Stimulated activated CD4-positive, alpha-beta T cell treated with anti-CD3 and anti-CD28 coated beads, Interleukin-1b, Interleukin-23, amount 100 ng/mL, for 4 hours (primary cell): ENCODE measurements at regions not wholly inside any gene's neighbourhood (a gene's known extent, or its start where the extent isn't known, plus 50 kb on each side); places are given as distances from the start of the nearest gene placed in this dataset.

Source experiments
- DNase-seq, 2 donors: peaks; one replicate each; pipeline ENCODE4 v3.0.0-alpha.2; 2020; ENCODE audit warnings: low read depth in 2 of 2

DNA sequence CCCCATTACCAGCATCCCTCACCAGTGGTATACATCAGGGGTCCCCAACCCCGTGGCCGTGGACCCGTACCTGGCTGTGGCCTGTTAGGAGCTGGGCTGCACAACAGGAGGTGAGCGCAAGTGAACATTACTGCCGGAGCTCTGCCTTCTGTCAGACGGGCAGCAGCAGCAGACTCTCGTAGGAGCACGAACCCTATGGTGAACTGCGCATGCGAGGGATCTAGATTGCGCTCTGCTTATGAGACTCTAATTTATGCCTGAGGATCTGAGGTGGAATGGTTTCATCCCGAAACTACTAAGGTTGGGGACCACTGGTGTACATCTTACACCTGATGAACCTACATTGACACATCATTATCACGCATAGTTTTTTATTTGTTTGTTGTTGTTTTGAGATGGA is 52.8 kb upstream of the DHX15 start:
- no peak for DNase-seq

DNA sequence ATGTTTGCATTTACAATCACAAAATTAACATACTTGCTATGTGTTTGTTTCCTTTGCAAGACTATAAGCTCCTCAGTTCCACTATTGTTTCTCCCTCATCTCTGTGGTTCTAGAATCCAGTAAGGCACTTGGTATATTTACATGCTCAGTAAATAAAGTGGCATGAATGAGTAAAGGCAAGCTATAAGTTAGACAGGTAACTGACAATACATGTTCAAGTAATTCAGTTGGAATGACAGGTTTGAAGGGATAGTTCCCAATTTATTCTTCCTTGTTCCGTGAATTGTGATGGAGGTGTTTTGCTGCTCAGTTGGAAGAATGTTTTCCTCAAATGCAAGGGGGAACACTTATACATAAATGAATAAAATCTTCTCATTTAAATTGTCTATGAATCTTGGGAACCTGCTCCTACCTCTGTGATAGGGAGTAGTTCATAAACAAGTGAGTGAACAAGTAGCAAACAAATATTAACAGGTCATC is 54.1 kb upstream of the DHX15 start:
- DNase-seq, result no peak

DNA sequence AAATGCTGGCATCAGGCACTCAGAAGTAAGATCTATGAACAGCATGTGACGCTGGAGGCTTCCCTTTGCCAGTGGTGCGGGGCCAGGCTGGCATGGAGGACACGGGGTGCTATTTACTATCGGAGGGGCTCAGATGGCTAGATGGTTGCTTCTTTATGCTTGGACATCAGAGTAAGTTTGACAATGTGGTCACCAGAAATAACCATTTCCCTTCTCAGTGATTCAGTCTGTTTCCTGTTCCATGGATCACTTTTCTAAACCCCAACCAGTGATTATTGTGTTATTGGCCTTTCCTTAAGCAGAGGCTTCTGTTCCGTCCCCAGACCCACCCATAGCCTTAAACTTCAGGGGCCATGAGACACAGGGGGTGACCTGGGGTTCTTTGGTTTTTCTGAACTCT is 55.4 kb upstream of the DHX15 start:
- no peak for DNase-seq

DNA sequence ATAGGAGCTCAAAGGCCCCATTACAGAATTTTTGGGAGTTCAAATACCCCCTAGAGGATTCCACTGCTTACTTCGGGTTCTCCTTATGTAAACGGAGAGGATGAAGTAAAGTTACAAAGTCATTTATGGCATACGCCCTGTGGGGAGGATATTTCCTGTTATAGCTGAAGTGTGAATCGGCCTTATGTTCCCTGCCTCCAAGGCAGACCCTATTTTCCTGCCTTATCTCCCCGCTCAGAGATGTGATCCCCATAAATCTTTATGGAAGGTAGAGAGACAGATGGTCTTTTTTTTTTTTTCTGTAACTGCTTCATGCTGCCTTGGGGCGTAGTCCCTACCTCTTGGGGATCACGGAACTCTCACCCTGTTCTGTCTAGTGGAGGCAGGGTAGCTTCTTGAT is 56.0 kb upstream of the DHX15 start:
- DNase-seq, result no peak

DNA sequence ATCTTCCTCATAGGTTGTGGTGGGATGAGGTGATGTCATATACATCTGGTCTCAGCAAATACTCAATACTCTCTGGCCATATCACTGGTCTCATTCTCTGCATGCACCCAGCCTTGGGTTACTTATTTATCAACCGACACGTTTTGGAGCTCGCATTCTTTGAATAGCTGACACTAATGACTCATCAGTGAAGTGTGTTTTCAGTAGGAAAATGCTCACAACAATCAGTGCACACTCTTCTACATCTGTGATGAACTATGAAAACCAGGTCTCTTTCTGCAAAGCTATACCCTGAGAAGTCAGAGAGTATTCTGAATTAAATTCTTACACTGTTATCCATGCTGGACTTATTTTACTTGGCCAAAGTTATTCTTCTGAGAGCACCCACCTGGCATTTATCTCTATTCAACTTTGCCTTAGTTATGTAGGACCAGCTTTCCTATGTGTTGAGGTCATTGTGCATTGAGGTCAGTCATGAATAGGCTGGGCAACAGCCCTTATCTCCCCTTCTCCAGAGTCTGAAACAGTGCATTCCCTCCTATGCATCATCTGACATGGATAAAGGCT is 58.7 kb upstream of the DHX15 start:
- DNase-seq, result no peak

DNA sequence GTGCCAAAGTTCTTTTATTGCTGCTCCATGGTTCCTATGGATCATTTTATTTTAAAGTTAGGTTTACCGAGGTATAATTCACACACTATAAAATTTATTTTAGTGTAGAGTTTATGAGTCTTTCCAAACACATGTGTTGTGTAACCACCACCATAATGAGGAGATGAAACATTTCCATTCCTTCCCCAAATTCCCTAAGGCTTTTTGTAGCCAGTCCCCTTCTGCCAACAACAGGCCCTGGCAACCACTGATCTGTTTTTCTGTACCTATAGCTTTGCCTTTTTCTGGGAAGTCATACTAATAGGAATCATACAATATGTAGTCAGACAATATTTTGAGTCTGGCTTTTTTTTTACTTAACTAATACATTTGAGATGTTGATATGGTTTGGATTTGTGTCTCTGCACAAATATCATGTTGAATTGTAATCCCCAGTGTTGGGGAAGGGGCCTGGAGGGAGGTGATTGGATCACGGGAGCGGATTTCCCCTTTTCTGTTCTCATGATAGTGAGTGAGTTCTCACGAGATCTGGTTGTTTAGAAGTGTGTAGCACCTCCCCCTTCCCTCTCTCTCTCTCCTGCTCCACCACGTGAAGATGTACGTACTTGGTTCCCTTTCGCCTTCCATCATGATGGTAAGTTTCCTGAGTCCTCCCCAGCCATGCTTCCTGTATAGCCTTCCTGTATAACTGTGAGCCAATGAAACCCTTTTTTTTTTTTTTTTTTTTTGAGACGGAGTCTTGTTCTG is 59.6 kb upstream of the DHX15 start:
- no peak for DNase-seq

DNA sequence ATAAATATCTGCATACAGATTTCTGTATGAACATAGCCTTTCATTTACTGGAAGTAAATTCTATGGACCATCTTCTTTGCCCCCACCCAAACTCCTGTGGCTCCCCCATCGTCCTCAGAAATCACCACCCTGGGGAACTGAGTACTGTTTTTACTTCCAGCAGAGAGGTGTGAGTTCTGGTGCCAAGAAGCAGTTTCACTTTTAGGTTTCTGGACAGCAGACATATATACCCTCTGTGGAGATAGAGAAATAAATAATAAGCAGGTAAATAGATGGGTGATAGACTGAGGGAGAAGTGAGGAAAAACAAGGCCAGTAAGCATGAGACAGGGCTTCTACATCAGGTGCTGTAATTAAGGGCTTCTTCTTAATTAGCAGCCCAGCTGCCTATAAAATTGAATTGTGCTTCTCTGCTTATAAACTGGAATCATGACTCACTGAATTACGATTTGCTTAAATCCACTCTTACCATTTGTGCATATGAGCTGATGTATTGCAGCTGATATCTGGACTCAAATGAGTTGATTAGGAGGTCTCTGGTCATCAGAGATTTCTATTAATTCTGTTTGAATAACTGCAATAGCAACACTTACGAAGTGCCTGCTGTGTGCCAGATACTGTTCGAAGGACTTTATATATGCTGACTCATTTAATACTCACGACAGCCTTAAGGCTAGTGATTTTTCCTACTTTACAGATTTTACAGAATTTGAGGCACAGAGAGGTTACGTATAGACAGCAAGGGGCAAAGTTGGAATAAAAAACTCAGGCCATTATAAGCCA is 60.8 kb upstream of the DHX15 start:
- DNase-seq, result no peak

DNA sequence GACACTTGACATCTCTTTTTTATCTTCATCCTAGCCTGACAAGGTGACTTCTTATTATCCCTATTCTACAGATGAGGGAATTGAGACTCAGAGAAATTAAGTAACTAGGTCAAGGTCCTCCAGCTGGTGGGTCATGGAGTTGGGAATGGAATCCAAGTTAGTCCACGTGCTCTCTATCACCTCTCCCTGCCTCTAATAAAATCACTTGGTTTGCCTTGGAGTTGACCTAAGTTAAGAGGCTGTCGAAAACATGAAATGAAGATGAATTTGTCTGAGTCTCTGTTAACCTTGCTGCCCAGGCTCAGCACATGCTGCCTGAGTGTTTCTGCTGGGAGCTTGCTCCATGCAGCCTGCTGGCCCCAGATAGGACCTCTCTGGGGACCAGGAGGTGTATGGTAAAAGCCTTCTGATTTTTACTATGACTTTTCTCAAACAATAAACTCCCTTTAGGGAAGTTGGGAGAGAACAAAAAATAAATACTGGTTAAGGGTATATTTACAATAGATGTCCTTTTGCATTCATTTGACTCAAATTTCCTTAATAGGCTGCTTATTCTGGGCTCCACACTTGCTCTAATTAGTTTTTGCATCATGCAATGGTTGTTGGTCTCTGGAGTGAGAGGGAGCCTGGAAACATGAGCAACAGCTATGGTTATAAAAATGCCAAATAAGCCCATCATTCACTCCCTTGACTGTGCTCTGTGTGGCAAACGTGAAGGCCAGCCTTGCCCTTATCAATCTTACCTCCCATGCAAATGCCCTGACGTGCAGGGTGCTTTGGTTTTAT is 61.6 kb upstream of the DHX15 start:
- no peak for DNase-seq

DNA sequence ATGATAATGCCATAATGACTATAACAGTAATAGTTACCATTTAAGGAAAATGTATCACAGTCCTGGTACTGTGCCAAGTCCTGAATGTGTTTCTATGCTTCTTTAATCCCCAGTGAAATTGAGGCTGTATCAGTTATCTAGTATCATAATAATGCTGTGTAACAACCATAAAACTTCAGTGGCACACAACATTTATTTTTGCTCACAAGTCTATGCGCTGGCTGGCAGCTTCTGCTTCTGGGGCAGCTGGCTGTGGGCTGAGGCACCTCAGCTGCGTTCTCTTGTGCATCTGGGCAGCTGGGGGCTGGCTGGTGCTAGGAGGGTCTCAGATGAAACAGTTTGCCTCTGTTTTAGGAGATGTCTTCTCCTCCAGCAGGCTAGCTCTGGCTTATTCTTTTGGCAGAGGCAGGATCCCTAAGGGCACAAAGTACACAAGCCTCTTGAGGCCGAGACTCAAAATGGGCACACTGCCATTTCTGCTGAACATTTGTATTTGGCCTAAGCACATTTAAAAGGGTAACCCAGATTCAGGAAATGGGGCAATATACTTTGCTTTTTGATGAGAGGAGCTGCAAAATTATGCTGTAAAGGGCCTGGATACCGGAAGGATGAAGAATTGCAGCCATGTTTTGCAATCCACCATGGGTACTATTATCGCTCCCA is 62.6 kb upstream of the DHX15 start:
- DNase-seq, result no peak

DNA sequence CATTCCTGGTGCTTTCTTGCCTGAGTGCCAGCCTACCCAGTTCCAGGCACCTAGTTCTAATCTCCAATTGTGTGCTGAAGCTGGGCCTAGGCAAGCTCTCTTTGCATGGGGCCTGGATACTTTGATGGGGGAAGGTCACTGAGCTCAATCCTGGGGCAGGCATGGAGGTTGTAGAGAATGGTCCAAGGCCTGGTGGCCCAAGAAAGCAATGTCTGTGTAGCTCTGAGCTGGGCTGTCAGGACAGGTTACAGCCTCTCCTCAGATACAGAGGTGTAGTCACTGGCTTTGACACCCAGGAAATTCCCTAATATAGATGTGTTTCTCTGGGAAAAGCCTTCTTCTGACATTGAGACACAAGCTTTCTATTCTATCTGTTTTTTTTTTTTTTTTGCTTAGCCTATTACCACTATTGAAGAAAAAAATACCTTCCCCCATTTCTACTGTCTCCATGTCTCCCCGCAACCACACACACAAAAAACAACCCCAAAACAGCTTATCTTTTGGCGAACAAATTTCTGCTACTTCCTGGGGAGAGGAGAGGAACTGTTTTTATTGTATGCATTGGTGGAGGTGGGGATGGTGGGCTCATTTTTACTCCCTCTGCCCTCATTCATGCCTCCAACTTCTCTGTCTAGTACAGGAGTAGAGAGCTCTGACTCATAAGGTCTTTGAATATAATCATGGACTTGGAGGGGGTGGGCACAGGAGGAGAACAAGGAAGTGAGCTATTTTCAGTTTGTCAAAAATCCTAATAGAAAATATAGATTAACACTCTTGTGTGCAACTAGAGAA is 66.7 kb upstream of the DHX15 start:
- no peak for DNase-seq

DNA sequence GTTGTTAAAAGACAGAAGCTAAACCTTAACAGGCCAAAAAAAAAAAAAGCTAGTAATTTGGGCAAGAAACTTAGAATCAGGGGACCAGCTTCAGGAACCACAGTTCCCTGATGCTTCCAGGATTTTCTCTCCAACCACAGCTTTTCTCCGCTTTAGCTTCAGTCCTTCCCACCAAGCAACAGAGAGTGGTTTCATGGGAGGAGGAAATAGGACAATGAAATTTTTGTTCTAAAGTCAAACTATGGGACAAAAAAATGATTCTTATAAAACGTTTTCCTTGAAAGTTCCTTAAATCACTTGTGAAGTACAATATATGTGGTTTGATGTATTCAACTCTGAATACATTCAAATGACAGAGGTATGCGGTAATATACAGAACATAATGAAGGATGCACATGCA is 71.0 kb upstream of the DHX15 start:
- DNase-seq, result no peak

DNA sequence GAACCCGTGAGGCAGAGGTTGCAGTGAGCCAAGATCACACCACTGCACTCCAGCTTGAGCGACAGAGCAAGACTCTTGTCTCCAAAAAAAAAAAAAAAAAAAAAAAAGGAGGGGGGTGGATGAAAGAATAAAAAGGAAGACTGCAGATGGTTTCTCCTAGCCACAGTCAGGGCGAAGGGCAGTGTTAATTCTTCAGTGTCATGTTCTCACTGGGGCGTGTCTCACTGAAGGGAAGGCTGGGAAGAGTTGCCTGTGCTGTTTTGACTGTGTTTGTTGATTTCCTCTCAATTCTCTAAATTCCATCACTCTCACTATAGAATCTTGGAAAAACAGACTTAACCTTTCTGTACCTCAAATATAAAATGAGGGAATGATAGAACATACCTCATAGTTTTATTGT is 71.6 kb upstream of the DHX15 start:
- DNase-seq, result no peak

DNA sequence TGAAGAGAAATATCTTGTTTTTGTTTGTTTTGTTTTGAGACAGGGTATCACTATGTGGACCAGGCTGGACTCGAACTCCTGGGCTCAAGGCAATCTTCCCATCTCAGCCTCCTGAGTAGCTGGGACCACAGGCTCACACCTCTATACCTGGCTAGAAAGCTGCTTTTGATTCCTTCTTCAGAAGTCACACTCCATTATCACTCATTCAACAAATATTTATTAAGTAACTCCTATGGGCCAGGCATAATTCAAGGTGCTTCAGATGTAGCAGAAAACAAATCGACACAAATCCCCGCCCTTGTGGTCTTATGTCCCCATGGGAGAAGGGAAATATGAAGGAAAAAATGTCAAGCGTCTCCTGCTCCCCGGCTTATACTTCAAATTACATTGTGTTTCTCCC is 72.6 kb upstream of the DHX15 start:
- no peak for DNase-seq

DNA sequence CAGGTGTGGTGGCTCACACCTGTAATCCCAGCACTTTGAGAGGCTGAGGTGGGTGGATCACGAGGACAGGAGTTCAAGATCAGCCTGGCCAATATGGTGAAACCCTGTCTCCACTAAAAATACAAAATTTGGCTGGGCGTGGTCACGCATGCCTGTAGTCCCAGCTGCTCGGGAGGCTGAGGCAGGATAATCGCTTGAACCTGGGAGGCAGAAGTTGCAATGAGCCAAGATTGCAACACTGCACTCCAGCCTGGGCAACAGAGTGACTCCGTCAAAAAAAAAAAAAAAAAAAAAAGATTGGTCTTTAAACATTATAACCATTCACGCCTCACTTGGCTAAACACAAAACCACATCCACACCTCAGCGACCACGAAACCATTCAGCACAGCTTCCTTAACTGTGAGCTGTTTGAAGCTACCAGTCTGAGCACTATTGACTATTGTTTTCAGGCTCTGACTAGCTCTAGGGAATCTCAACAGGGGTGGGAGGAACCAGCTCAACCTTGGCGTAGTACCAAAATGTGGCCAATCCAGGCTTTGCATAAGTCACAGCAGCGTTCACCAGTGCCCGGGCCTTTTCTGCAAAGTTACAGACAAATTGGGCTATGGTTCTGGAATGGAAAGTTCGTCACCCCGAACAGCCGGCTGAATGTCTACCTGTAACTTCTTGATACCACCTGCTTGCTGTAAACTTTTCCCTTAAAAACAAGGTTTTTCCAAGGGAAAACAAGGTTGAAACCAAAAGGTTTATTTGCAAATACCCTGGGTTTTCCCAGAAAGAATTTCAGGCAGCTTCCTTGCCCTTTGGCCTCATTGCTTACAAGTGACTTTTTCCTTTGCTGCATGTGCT is 73.6 kb upstream of the DHX15 start:
- DNase-seq, result no peak

DNA sequence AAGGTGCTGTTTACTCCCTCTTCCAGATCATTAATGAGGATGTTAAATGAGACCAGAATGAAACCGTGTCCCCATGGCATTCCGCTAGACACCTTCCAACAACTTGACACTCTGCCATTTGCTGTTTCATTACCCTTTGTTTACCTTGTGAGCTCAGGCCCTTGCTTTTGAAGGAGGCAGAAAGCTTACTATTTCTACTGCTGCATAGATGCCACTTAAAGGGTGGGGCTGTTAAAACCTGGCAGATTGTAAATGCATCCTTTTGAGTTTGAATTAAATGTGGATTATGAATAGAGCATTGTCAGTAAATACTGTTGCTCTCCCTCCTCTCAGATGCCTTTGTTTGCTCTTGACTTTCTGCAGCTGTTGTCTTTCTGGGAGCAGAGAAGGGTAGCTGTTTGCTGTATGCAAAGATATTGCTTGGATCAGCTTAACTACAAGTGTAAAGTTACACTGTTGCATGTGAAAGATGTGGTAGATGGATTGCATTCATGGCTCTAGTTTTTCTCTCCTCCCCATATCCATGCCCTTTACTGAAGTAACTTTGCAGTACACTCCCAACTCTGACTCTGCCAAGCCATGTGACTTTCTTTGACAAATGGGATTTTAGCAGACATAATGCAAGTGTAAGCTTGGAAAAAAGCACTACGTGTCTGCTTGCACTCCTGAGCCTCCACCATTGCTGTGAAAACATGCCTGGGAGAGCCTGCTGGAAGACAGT is 75.0 kb upstream of the DHX15 start:
- no peak for DNase-seq

DNA sequence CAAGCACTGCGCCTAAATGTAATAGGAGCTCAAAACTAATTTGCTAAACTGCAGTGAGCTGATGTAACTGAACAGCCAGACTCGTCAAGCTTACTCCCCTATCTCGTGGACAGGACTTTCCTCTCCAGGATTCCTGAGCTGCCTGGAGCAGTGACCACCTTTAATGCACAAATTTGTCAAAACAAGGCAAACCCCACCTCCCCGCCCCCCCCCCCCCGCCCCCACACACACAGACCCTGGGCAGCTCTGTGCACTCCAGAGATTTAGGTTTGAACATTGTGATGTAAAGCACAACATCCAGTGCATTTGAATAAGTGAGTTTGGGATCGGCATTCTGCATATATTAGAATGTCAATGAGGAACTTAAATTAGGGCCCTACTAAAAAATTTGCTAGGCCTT is 77.7 kb upstream of the DHX15 start:
- DNase-seq, result no peak

DNA sequence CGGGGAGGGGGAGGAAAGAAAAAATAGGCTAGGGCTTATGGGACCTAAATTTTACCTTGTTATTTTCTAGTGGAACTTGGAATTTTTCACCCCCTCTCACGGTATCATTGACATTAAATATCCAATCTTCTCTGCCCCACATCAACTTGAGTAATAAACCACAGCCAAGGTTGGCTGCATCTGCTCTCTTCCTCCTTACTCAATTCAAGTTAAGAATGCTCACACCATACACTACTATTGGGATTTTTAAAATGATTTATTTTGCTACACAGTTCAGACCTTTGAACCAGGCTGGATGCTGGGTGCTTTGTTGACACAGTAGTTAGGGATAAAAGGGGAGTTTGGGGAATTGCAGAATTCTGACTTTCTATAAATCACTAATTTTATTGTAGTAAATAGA is 78.2 kb upstream of the DHX15 start:
- no peak for DNase-seq

DNA sequence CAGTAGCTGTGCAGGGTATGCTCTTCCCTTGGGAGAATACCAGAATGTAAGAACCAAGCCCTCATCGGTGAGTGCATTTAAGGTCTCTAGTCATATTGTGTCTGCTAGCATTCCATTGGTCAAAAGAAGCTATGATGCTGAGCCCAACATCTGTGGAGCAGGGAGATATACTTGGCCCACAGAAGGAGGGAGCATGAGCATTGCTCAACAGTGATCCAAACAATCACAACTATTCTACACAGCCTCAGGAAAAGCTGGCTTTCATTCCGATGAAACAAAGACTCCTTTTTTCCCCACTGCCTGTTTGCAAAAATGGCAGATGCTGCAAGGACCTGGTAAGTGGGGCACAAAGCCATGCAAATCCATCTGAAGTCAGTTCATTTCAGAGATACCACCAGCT is 80.6 kb upstream of the DHX15 start:
- no peak for DNase-seq

DNA sequence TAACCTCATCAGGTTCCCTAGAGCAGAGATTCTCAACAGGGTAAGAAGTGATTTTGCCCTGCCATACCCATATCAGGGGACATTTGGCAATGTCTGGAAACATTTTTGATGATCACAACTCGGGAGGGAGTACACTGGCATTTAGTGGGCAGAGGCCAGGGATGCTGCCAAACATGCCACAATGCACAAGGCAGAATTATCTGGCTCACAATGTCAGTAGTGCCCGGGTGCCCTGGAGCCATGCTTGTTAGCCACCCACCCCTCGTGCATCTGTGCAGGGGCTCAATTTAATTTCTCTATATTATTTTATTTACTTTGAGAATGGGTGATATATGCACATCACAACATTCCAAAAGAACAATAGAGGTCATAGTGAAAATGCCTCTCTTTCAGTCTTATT is 82.0 kb upstream of the DHX15 start:
- no peak for DNase-seq
